ENCODE measurements at regions not wholly inside any gene's neighbourhood (a gene's known extent, or its start where the extent isn't known, plus 50 kb on each side); places are given as distances from the start of the nearest gene placed in this dataset.
"Not testable (repeated sequence)": the region's sequence is repeated elsewhere in the genome, so short reads cannot be mapped to it uniquely, and the experiment has no call there.

DNA sequence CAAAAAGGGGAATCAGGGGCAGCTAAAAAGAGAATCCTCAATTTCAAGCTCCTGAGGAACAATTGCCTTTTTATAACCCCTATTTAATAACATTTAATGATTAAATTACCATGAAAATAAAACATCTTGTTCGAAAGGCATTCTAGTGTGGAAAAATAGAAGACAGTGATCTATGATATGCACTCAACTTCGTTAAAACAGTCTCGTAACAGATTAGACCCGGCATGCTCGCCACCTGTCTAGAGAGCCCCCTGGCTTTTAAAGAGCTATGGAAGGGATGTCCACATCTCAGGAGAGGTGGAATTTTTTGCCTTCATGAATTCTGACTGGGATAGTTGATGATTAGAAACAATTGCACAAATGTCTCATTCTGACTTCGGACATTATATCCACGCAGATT, 153.7 kb upstream of the MDFIC2 start:
- DNase-seq: no peak

DNA sequence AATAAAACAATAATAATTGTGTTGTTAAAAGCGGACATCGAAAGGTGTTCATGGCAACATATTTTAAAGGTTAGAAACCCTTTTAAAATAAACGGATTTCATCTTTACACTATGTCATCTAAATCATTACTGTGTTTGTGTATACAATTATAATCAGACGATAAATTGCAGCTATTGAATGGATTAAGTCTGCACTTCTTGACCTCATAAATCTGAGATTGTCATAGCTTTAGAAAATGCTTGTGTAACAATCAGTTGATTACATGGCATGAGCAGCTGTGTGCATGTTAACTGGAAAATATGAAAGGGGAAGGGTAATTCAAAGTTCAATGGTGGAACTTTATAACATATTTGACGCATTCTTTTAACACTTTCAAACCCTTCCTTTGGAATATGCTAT, 152.4 kb upstream of the MDFIC2 start:
- no peak for DNase-seq

DNA sequence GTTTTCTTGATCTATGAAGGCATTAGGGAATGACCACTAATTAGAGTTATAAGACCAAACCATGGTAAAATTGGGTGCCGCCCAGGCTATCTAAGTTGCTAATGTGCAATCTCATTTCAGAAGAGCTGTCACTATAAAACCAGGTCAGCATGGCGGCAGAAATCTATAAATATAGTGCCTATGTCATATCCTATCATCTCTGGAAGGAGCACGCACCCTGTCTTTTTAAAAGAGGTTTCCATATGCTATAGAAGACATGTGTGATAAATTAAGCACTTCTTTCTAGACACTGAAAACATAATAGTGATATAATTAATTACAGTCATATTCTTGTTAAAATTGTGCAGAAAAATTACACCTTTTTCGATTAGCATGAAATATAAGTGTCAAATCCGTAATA, 152.0 kb upstream of the MDFIC2 start:
- no peak for DNase-seq

DNA sequence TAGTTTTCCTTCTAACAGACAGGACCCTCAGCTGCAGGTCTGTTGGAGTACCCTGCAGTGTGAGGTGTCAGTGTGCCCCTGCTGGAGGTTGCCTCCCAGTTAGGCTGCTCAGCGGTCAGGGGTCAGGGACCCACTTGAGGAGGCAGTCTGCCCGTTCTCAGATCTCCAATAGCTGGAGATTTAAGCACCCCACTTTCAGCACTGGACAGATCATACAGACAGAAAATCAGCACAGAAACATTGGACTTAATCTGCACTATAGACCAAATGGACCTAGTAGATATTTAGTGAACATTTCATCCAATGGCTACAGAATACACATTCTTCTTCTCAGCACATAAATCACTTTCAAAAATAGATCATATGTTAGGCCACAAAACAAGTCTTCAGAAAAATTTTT, 137.8 kb upstream of the MDFIC2 start:
- not testable (repeated sequence) for DNase-seq

DNA sequence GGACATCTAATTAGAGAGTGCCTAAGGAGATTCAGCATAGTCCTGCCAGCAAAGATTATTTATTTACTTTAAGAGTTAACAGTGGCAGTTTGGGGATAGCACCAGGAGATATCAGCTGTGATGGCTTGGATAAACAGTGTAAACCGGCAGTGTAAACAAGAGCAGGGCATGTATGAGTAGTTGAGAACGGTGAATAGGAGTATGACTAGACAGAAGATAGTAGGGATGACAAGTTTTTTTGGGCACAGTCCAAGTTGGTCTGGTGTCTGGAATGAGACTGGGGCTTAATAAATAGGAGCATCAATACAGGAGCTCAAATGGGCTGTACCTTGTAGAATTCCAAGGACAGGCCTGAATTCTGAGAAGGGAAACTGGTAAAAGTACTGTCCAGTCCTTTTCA, 123.0 kb upstream of the MDFIC2 start:
- DNase-seq: not testable (repeated sequence)

DNA sequence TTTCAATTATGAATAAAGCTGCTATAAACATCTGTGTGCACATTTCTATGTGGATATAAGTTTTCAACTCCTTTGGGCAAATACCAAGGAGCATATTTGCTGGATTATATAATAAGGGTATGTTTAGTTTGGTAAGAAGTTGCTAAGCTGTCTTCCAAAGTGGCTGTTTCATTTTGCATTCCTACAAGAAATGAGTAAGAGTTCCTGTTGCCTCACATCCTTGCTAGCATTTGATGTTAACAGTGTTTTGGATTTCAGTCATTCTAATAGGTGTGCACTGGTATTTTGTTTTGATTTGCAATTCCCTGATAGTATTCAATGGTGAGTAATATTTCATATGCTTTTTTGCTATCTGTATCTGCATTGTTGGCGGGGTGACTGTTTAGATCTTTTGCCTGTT, 120.7 kb upstream of the MDFIC2 start:
- DNase-seq: no peak

GRCh38 chr3:70431911-70432310, 119.5 kb upstream of the MDFIC2 start:
- no peak for DNase-seq

GRCh38 chr3:70426071-70426470, 113.6 kb upstream of the MDFIC2 start:
- DNase-seq: no peak

DNA sequence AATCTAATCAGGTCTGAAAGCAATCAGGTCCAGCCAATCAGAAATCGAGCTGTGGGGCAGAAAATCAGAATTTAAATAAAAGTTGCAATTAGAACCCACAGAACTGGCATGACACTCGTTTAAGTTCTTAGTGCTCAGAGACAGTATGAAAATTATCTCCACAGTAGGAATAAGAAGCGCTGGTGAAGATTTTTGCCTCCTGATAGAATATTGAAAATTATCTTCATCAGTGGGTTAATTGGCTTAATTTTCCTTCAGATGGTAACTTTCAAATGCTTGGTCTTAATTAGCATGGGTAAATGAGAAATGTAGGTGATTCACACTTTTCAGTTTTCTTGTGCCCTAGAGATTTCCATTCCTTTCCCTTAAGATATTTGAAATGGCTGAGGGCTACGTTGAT, 109.1 kb upstream of the MDFIC2 start:
- DNase-seq: no peak

DNA sequence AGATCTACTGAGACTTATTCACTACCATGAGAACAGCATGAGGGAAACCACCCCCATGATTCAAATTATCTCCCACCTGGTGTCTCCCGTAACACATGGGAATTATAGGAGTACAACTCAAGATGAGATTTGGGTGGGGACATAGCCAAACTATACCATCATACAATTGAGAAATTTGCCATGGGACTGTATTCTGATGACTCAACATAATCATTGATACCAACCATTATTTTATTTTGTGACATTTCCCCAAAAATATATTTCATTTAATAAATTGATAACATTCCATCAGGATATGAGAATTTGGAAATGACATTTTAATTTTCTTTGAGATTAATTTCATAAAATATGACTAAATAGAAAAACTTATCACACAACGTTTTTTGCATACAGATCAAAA, 96.6 kb upstream of the MDFIC2 start:
- no peak for DNase-seq

GRCh38 chr3:70400194-70400593, 87.8 kb upstream of the MDFIC2 start:
- DNase-seq: no peak

DNA sequence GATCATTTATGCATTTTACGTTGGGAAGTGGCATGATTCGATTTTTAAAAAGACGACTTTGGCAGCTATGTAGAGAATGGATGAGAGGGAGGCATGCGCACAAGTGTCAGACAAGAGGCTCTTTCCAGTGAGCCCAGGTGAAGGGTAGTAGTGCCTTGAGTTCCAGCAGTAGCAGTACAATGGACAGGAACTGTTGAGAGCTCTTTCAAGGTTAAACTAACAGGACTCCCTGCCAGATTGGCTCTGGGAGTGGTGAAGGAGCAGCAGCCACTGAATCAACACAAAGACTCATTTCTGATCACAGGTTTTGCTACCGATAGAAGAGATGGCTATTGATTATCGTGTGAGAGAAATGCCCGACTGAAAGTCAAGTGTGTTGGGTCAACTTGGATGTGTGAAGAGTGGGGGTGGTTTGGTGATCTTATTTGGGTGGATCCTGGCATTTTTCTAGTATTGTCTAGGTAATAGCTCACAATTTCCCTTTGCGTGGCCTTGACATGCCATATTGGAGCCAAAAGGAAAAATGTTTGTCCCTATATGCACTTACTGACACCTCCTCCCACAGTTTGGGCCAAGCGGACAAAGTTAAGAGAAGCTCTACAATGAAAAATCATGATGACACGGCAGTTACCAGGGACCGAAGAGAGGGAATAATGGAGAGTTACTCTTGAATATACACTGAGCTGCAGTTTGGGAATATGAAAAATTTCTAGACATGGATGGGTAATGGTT, 81.6 kb upstream of the MDFIC2 start:
- no peak for DNase-seq

DNA sequence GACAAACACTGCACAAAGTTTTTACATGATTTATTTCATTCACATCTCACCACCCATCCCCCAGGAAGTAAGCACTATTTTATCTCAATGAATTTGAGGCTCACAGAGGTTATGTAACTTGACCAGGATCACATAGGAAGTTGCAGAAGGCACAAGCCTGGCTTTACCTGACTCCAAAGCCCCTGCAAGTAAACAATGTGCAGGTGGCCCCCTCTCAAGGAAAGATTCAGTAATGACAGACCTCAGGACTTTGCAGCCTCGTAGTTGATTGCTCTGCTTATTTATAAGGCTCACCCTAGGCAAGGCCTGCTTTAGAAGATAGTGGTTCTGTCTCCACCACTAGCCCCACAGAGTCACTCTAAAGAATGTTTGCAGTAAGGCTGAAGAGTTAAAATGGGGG, 79.8 kb upstream of the MDFIC2 start:
- DNase-seq: no peak

DNA sequence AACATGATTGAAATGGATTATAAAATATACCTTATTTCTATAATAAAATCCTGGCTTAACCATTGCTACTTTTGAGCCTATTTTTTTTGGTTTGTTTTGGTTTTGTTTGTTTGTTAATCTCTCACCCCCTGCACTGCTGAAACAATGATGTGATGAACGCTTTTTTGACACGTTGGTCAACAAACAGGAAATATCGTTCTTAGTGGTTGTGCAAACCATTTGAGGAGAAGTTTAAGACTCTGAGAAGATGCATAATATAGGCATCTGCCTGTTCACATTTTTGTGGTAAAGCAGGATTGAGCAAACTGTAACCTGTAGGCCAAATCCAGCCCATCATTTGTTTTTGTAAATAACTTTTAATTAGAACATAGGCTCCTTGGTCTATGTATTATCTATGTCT, 75.5 kb upstream of the MDFIC2 start:
- no peak for DNase-seq

- no peak for DNase-seq
These were observed 74.4 kb upstream of the MDFIC2 start for GRCh38 chr3:70386846-70387245.

- DNase-seq: no peak
These were observed 73.6 kb upstream of the MDFIC2 start for GRCh38 chr3:70386043-70386442.

DNA sequence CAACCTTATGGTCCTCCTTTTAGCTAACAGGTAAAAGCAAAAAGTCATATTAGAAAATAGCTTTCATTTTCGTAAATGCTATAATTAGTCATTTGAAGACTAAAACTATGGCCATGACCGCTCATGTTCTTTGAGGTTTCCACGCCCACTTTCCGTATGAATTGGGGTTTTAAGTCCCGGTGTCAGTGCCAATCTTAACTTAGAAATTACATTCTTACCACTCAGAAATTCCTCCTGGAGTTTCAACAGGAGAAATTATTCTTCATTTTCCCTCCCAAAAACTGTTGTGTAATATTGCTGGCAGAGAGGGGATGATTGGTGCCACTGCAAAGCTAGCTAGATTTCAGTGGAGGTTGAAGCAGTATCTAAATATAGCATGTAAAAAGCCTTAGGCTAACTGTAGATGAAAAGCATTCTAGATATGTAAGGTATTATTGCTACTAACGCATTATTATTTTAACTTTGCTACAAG, 71.0 kb upstream of the MDFIC2 start:
- DNase-seq: no peak

DNA sequence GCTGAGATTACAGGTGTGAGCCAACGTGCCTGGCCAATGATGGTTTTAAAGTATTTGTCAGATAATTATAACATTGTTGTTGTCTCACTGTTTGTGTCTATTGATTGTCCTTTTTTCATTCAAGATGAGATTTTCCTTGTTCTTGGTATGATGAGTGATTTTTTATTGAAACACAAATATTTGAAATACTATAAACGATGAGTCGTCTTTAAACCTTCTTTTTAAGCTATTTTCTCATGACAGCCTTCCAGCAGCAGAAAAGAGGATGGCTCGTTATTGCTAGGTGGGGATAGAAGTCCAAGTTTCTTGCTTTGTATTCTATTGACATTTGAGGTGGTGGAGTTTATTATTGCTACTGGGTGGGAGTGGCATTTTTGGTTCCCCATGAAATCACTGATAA, 61.7 kb upstream of the MDFIC2 start:
- DNase-seq: no peak
